GM23338 (cell line): ENCODE measurements at regions not wholly inside any gene's neighbourhood (a gene's known extent, or its start where the extent isn't known, plus 50 kb on each side); places are given as distances from the start of the nearest gene placed in this dataset.

Experiments
- ATAC-seq: fragments of 200-7000 bp; cut with Tn5 transposase; 3 replicates; pipeline ENCODE4 v1.9.1; 2020
- DNase-seq: peaks from one replicate; pipeline ENCODE4 v3.0.0-alpha.2; 2015; ENCODE audit warnings: low spot score
- H2AFZ ChIP-seq: fragments of 200-600 bp; sonication (generic); 2 replicates; pipeline ENCODE4 v1.8.0; 2016; ENCODE audit warnings: antibody characterized with exemption, mild to moderate bottlenecking, moderate library complexity
- H3F3A ChIP-seq: fragments of 200-600 bp; sonication (generic); replicated peaks from 2 replicates; pipeline ENCODE4 v1.8.0; 2017; ENCODE audit warnings: antibody characterized with exemption, mixed run types, low read depth
- H3K27ac ChIP-seq: fragments of 200-600 bp; sonication (generic); 2 replicates; pipeline ENCODE4 v1.6.1; 2016; ENCODE audit warnings: low read depth
- H3K27me3 ChIP-seq: fragments of 200-600 bp; sonication (generic); 2 replicates; pipeline ENCODE4 v1.8.0; 2016; ENCODE audit warnings: mild to moderate bottlenecking, mixed run types, moderate library complexity; ENCODE audit not compliant: insufficient read depth
- H3K36me3 ChIP-seq: fragments of 200-600 bp; sonication (generic); 2 replicates; pipeline ENCODE4 v1.8.0; 2016; ENCODE audit warnings: mild to moderate bottlenecking; ENCODE audit not compliant: insufficient read depth
- H3K4me1 ChIP-seq: fragments of 200-600 bp; sonication (generic); 2 replicates; pipeline ENCODE4 v1.8.0; 2016; ENCODE audit warnings: mild to moderate bottlenecking, moderate library complexity; ENCODE audit not compliant: insufficient read depth
- H3K4me2 ChIP-seq: fragments of 200-600 bp; sonication (generic); 2 replicates; pipeline ENCODE4 v1.7.1; 2017; ENCODE audit warnings: mixed run types
- H3K4me3 ChIP-seq: fragments of 200-600 bp; sonication (generic); 2 replicates; pipeline ENCODE4 v1.6.1; 2016; ENCODE audit warnings: mixed run types
- H3K79me2 ChIP-seq: fragments of 200-600 bp; sonication (generic); replicated peaks from 2 replicates; pipeline ENCODE4 v1.8.0; 2017; ENCODE audit warnings: mild to moderate bottlenecking; ENCODE audit not compliant: insufficient read depth
- H3K9me2 ChIP-seq: fragments of 200-600 bp; sonication (generic); 2 replicates; pipeline ENCODE4 v1.8.0; 2017; ENCODE audit not compliant: insufficient read depth
- H4K20me1 ChIP-seq: fragments of 200-600 bp; sonication (generic); replicated peaks from 2 replicates; pipeline ENCODE4 v1.8.0; 2017; ENCODE audit warnings: mild to moderate bottlenecking; ENCODE audit not compliant: insufficient read depth
- H3K27ac Mint-ChIP-seq: 2 replicates; pipeline ENCODE4 v1.8.0; 2020; ENCODE audit warnings: inconsistent platforms, mild to moderate bottlenecking, moderate library complexity, mixed read lengths
- H3K27me3 Mint-ChIP-seq: 3 replicates; pipeline ENCODE4 v1.8.0; 2022; ENCODE audit warnings: low read depth, mild to moderate bottlenecking, moderate library complexity, mixed read lengths, inconsistent platforms; ENCODE audit not compliant: insufficient read depth, poor library complexity
- H3K36me3 Mint-ChIP-seq: 3 replicates; pipeline ENCODE4 v1.8.0; 2021; ENCODE audit warnings: low read depth, mild to moderate bottlenecking, inconsistent platforms, moderate library complexity, mixed read lengths
- H3K4me1 Mint-ChIP-seq: 3 replicates; pipeline ENCODE4 v1.8.0; 2020; ENCODE audit warnings: mild to moderate bottlenecking, inconsistent platforms, mixed read lengths
- H3K4me3 Mint-ChIP-seq: 3 replicates; pipeline ENCODE4 v1.8.0; 2021; ENCODE audit warnings: moderate library complexity, mild to moderate bottlenecking, inconsistent platforms, mixed read lengths
- H3K9me3 Mint-ChIP-seq: 3 replicates; pipeline ENCODE4 v1.8.0; 2020; ENCODE audit warnings: moderate library complexity, mild to moderate bottlenecking, inconsistent platforms, mixed read lengths
- CREB1 ChIP-seq: fragments of 250-450 bp; sonication (Bioruptor Pico); IDR thresholded peaks from 2 replicates; pipeline ENCODE4 v1.5.0; 2020; ENCODE audit warnings: low read depth, mild to moderate bottlenecking, moderate library complexity
- EZH2 ChIP-seq: fragments of 200-600 bp; sonication (generic); IDR thresholded peaks from one replicate; pipeline ENCODE4 v1.8.0; 2017; ENCODE audit warnings: antibody characterized with exemption, mild to moderate bottlenecking, low read depth; ENCODE audit not compliant: unreplicated experiment
- EZH2phosphoT487 ChIP-seq: fragments of 200-600 bp; sonication (generic); IDR thresholded peaks from one replicate; pipeline ENCODE4 v1.8.1; 2018; ENCODE audit warnings: antibody characterized with exemption; ENCODE audit not compliant: unreplicated experiment
- NANOG ChIP-seq: IDR thresholded peaks from 2 replicates; pipeline ENCODE4 v1.6.1; 2016; ENCODE audit warnings: antibody characterized with exemption, borderline replicate concordance
- POLR2AphosphoS5 ChIP-seq: IDR thresholded peaks from 2 replicates; pipeline ENCODE4 v1.6.1; 2016; ENCODE audit warnings: antibody characterized with exemption, low read depth
- STAT1 ChIP-seq: IDR thresholded peaks from one replicate; pipeline ENCODE4 v1.6.1; 2016; ENCODE audit warnings: antibody characterized with exemption; ENCODE audit not compliant: unreplicated experiment
- ZNF114 ChIP-seq: fragments of 250-450 bp; sonication (Bioruptor Pico); IDR thresholded peaks from 2 replicates; pipeline ENCODE4 v1.5.0; 2020; ENCODE audit warnings: mild to moderate bottlenecking, moderate library complexity
- ZNF331 ChIP-seq: fragments of 250-450 bp; sonication (Bioruptor Pico); IDR thresholded peaks from 2 replicates; pipeline ENCODE4 v1.5.0; 2020; ENCODE audit warnings: low read depth, mild to moderate bottlenecking, moderate library complexity
- TF ChIP-seq, protein P1 (sequence below): IDR thresholded peaks from one replicate; pipeline ENCODE4 v1.6.1; 2018; ENCODE audit warnings: antibody characterized with exemption; ENCODE audit not compliant: unreplicated experiment
- TF ChIP-seq, protein P2 (sequence below): IDR thresholded peaks from 2 replicates; pipeline ENCODE4 v1.6.1; 2016; ENCODE audit warnings: antibody characterized with exemption
- TF ChIP-seq, protein P3 (sequence below), 2 experiments: fragments of 200-600 bp in 1 of 2; sonication (generic) in 1 of 2; conservative IDR thresholded peaks; 2 replicates each; pipeline versions ENCODE4 v1.5.1 to v1.6.1; 2016 to 2017; ENCODE audit warnings: antibody characterized with exemption in 2 of 2, low read depth in 2 of 2, mild to moderate bottlenecking in 2 of 2, moderate library complexity in 1 of 2
- TF ChIP-seq, protein P4 (sequence below): fragments of 250-450 bp; sonication (Bioruptor Pico); IDR thresholded peaks from 2 replicates; pipeline ENCODE4 v1.5.0; 2020; ENCODE audit warnings: mild to moderate bottlenecking, moderate library complexity

DNA sequence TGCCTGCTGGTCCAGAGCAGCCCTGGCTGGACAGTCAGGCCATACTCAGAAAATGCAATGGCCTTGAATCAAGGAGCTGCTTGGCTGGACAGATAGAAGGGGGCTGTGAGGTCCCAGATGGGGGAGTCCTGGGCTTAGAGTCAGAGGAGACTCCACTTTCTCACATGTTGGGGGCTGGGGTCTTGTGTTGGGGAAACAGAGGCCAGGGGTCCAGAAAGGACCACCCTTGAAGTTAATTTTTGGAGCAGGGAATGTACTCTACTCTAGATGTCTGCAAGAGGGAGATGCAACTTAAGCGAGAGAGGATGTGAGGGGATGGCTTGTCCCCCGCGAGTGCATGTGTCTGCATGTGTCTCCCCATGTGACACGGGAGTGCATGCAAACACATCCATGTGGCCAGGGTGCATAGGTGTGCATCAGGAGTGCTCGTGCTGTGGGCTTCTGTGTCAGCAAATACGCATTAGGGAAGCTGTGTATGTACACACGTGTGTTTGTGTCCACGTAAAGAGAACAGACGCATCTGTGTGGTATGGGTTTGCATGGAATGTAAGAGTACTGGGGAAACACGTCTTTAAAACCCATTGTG, 303.2 kb downstream of the MYCN start:
- Mint-ChIP-seq H3K36me3 (no peaks in the 10 kb centered on the region), H3K4me3 (no peak overlapping the region), H3K27ac (no peak overlapping the region), H3K4me1 (peaks cover 12% of the 10 kb centered on the region), H3K27me3 (no peaks in the 10 kb centered on the region), H3K9me3 (no peaks in the 10 kb centered on the region; the same call in 2 of the 3 replicates)
- H3K79me2 ChIP-seq = no peaks in the 10 kb centered on the region
- H3K36me3 ChIP-seq = no peaks in the 10 kb centered on the region
- no peak overlapping the region for H3K4me2 ChIP-seq
- ATAC-seq (no peak), DNase-seq (no peak)
- H3K4me3 ChIP-seq = no peak overlapping the region
- no peaks in the 10 kb centered on the region for H3K27me3 ChIP-seq
- H4K20me1 ChIP-seq = no peaks in the 10 kb centered on the region
- H3F3A ChIP-seq = no peaks in the 10 kb centered on the region
- no peak overlapping the region for H3K27ac ChIP-seq
- TF ChIP-seq, protein P1, sequence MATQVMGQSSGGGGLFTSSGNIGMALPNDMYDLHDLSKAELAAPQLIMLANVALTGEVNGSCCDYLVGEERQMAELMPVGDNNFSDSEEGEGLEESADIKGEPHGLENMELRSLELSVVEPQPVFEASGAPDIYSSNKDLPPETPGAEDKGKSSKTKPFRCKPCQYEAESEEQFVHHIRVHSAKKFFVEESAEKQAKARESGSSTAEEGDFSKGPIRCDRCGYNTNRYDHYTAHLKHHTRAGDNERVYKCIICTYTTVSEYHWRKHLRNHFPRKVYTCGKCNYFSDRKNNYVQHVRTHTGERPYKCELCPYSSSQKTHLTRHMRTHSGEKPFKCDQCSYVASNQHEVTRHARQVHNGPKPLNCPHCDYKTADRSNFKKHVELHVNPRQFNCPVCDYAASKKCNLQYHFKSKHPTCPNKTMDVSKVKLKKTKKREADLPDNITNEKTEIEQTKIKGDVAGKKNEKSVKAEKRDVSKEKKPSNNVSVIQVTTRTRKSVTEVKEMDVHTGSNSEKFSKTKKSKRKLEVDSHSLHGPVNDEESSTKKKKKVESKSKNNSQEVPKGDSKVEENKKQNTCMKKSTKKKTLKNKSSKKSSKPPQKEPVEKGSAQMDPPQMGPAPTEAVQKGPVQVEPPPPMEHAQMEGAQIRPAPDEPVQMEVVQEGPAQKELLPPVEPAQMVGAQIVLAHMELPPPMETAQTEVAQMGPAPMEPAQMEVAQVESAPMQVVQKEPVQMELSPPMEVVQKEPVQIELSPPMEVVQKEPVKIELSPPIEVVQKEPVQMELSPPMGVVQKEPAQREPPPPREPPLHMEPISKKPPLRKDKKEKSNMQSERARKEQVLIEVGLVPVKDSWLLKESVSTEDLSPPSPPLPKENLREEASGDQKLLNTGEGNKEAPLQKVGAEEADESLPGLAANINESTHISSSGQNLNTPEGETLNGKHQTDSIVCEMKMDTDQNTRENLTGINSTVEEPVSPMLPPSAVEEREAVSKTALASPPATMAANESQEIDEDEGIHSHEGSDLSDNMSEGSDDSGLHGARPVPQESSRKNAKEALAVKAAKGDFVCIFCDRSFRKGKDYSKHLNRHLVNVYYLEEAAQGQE = no peak
- no peak for TF ChIP-seq NANOG
- TF ChIP-seq ZNF114 (CRISPR knock-in tag) = no peak
- no peak for TF ChIP-seq POLR2AphosphoS5
- no peak for TF ChIP-seq CREB1 (CRISPR knock-in tag)
- TF ChIP-seq, protein P2, sequence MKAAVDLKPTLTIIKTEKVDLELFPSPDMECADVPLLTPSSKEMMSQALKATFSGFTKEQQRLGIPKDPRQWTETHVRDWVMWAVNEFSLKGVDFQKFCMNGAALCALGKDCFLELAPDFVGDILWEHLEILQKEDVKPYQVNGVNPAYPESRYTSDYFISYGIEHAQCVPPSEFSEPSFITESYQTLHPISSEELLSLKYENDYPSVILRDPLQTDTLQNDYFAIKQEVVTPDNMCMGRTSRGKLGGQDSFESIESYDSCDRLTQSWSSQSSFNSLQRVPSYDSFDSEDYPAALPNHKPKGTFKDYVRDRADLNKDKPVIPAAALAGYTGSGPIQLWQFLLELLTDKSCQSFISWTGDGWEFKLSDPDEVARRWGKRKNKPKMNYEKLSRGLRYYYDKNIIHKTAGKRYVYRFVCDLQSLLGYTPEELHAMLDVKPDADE = no peak
- TF ChIP-seq ZNF331 (CRISPR knock-in tag) = no peak
- TF ChIP-seq, protein P3, sequence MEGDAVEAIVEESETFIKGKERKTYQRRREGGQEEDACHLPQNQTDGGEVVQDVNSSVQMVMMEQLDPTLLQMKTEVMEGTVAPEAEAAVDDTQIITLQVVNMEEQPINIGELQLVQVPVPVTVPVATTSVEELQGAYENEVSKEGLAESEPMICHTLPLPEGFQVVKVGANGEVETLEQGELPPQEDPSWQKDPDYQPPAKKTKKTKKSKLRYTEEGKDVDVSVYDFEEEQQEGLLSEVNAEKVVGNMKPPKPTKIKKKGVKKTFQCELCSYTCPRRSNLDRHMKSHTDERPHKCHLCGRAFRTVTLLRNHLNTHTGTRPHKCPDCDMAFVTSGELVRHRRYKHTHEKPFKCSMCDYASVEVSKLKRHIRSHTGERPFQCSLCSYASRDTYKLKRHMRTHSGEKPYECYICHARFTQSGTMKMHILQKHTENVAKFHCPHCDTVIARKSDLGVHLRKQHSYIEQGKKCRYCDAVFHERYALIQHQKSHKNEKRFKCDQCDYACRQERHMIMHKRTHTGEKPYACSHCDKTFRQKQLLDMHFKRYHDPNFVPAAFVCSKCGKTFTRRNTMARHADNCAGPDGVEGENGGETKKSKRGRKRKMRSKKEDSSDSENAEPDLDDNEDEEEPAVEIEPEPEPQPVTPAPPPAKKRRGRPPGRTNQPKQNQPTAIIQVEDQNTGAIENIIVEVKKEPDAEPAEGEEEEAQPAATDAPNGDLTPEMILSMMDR (conservative IDR thresholded peaks at IDR 0.05; ENCODE audit: low read depth in 2 of 2) = no peak
- TF ChIP-seq, protein P4, sequence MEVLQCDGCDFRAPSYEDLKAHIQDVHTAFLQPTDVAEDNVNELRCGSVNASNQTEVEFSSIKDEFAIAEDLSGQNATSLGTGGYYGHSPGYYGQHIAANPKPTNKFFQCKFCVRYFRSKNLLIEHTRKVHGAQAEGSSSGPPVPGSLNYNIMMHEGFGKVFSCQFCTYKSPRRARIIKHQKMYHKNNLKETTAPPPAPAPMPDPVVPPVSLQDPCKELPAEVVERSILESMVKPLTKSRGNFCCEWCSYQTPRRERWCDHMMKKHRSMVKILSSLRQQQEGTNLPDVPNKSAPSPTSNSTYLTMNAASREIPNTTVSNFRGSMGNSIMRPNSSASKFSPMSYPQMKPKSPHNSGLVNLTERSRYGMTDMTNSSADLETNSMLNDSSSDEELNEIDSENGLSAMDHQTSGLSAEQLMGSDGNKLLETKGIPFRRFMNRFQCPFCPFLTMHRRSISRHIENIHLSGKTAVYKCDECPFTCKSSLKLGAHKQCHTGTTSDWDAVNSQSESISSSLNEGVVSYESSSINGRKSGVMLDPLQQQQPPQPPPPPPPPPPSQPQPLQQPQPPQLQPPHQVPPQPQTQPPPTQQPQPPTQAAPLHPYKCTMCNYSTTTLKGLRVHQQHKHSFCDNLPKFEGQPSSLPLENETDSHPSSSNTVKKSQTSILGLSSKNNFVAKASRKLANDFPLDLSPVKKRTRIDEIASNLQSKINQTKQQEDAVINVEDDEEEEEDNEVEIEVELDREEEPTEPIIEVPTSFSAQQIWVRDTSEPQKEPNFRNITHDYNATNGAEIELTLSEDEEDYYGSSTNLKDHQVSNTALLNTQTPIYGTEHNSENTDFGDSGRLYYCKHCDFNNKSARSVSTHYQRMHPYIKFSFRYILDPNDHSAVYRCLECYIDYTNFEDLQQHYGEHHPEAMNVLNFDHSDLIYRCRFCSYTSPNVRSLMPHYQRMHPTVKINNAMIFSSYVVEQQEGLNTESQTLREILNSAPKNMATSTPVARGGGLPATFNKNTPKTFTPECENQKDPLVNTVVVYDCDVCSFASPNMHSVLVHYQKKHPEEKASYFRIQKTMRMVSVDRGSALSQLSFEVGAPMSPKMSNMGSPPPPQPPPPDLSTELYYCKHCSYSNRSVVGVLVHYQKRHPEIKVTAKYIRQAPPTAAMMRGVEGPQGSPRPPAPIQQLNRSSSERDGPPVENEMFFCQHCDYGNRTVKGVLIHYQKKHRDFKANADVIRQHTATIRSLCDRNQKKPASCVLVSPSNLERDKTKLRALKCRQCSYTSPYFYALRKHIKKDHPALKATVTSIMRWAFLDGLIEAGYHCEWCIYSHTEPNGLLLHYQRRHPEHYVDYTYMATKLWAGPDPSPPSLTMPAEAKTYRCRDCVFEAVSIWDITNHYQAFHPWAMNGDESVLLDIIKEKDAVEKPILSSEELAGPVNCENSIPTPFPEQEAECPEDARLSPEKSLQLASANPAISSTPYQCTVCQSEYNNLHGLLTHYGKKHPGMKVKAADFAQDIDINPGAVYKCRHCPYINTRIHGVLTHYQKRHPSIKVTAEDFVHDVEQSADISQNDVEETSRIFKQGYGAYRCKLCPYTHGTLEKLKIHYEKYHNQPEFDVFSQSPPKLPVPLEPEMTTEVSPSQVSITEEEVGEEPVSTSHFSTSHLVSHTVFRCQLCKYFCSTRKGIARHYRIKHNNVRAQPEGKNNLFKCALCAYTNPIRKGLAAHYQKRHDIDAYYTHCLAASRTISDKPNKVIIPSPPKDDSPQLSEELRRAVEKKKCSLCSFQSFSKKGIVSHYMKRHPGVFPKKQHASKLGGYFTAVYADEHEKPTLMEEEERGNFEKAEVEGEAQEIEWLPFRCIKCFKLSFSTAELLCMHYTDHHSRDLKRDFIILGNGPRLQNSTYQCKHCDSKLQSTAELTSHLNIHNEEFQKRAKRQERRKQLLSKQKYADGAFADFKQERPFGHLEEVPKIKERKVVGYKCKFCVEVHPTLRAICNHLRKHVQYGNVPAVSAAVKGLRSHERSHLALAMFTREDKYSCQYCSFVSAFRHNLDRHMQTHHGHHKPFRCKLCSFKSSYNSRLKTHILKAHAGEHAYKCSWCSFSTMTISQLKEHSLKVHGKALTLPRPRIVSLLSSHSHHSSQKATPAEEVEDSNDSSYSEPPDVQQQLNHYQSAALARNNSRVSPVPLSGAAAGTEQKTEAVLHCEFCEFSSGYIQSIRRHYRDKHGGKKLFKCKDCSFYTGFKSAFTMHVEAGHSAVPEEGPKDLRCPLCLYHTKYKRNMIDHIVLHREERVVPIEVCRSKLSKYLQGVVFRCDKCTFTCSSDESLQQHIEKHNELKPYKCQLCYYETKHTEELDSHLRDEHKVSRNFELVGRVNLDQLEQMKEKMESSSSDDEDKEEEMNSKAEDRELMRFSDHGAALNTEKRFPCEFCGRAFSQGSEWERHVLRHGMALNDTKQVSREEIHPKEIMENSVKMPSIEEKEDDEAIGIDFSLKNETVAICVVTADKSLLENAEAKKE (CRISPR knock-in tag) = no peak
- no peak for TF ChIP-seq EZH2phosphoT487
- no peak for TF ChIP-seq STAT1
- no peak for TF ChIP-seq EZH2
- H3K9me2 ChIP-seq = no peaks in the 10 kb centered on the region
- H3K4me1 ChIP-seq = peaks cover 3% of the 10 kb centered on the region
- no peak overlapping the region for H2AFZ ChIP-seq
